ENCODE measurements at regions not wholly inside any gene's neighbourhood (a gene's known extent, or its start where the extent isn't known, plus 50 kb on each side); places are given as distances from the start of the nearest gene placed in this dataset.

DNA sequence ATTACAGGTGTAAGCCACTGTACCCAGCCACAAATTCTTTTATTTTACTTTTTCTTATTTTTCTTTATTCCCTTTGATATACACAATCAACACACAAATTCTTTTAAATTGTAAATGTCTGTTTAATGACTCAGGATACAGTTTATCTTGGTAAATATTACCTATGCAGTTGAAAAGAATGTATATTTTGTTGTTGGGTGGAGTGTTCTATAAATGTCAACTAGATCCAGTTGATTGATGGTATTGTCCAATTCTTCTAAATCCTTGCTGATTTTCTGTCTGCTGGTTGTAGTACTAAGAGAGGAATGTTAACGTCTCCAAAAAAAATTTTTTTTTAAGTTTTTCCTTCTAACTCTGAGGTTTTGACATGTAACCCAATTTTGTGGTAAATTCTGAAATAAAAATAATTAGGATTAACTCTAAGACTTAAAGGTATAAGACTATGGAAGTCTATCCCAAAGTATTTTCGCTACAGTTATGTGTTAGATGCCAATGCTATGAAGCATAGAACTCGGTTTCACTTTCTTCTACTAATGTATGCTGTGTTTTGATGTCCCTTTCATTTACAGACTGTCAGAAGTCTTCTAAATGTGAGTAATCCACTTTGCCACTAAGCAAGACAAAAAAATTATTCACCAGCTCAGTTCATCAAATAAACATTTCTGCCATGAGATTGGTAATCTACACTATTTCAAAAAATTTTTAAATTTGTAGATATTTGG, 720.2 kb upstream of the C9orf72 start:
- no peak for TF ChIP-seq CTCF (IDR thresholded peaks at IDR 0.05; ENCODE audit: borderline replicate concordance, insufficient read depth, low read depth, low read length)
- no peak overlapping the region for H3K4me3 ChIP-seq (ENCODE audit: low read depth, low read length)

DNA sequence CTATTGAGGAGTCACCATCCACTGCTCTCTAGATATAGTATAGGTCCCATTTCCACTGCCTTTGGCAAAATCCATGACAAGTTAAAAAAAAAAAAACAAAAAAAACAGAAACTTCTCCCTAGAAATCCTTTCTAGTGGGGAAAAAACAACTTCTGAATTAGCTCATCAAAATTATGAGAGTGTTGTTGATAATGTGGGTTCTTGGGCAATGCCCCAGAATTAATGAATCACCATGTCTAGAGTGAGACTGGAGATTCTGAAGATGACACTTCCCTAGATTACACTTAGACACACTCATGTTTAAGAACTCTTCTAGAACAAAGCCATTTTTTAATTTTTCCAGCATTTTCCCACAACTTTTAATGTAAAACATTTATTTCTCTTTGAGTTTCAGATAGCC, 728.0 kb upstream of the C9orf72 start:
- TF ChIP-seq CTCF (IDR thresholded peaks at IDR 0.05; ENCODE audit: borderline replicate concordance, insufficient read depth, low read depth, low read length), result no peak
- no peak overlapping the region for H3K4me3 ChIP-seq (ENCODE audit: low read depth, low read length)

GRCh38 chr9:28317745-28318144, 744.5 kb upstream of the C9orf72 start:
- H3K4me3 ChIP-seq (ENCODE audit: low read depth, low read length), result no peak overlapping the region
- TF ChIP-seq CTCF (IDR thresholded peaks at IDR 0.05; ENCODE audit: borderline replicate concordance, insufficient read depth, low read depth, low read length), result no peak

DNA sequence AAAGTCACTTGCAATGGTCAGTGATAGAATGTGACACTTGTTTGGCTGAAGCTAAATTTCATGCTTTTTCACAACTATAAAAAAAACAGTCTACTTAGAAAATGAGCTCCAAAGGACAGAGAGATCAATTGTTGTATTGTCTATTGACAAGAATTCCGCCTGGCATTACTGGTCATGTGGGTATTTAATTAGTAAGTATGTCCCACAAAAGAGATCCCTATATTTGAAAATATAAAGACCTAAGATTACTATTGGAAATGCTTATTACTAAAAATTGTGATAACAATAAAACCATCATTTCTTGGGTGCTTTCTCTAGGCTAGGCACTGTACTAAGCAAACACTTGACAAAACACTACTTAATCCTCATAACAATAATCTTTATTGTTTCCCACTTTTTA, 745.2 kb upstream of the C9orf72 start:
- no peak for TF ChIP-seq CTCF (IDR thresholded peaks at IDR 0.05; ENCODE audit: borderline replicate concordance, insufficient read depth, low read depth, low read length)

GRCh38 chr9:28319981-28320380, 746.7 kb upstream of the C9orf72 start:
- no peak overlapping the region for H3K4me3 ChIP-seq (ENCODE audit: low read depth, low read length)
- no peak for TF ChIP-seq CTCF (IDR thresholded peaks at IDR 0.05; ENCODE audit: borderline replicate concordance, insufficient read depth, low read depth, low read length)

More for the DNA sequence above, 745.2 kb upstream of the C9orf72 start:
- no peak overlapping the region for H3K4me3 ChIP-seq (ENCODE audit: low read depth, low read length)

DNA sequence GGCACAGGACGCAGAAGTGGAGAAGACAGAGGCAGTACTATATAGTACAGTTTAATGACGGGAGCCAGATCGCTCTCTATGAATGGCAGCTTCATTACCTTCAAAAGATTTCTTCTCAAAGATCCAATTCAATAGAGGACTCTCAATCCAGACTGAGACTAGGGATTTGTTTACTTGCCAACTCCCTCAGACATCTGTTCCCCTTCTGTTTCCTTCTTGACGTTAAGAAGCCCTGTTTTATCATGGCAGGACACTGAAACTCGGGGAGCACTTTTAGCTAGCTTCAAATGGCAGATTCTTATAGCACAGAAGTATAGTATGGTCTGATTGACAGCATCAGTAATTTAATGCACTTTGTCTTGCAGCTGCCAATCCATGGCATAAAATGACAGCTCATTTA, 747.3 kb upstream of the C9orf72 start:
- no peak for TF ChIP-seq CTCF (IDR thresholded peaks at IDR 0.05; ENCODE audit: borderline replicate concordance, insufficient read depth, low read depth, low read length)

DNA sequence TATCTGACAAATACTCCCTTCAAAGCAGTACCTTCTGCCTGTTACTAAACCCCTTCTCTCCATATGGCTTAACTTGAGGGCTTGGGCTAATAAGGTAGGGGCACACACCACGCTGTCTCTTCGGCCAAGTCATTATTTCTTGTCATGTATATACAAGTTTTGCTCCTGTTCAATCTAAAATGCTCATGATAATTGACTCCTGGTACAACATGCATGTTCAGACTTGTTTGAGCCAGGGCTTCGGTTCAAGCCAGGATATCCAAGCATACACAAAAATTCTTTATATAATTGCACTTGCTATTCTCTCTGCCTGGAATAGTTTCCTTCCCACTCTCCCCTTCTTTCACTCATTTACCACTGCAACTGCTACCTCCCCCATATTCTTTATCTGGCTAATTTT, 756.0 kb upstream of the C9orf72 start:
- TF ChIP-seq CTCF (IDR thresholded peaks at IDR 0.05; ENCODE audit: borderline replicate concordance, insufficient read depth, low read depth, low read length), result no peak
- no peak overlapping the region for H3K4me3 ChIP-seq (ENCODE audit: low read depth, low read length)

More for the DNA sequence above, 747.3 kb upstream of the C9orf72 start:
- H3K4me3 ChIP-seq (ENCODE audit: low read depth, low read length), result no peak overlapping the region

Data from GM12875 (cell line).